RWPE1 (cell line): ENCODE measurements at regions not wholly inside any gene's neighbourhood (a gene's known extent, or its start where the extent isn't known, plus 50 kb on each side); places are given as distances from the start of the nearest gene placed in this dataset.

Experiments used
- CTCF ChIA-PET: fragments of 350-600 bp; sonication (Branson Sonifier 250); formaldehyde crosslinking; extraction: SDS; loops from one replicate; lab custom pipeline; 2021; lab: Yijun Ruan, JAX
- POLR2A ChIA-PET: fragments of 400-600 bp; formaldehyde crosslinking; extraction: SDS; loops from one replicate; lab custom pipeline; 2020; ENCODE audit warnings: antibody characterized with exemption; ENCODE audit not compliant: low non-redundant PET; lab: Yijun Ruan, JAX
- DNase-seq: peaks from one replicate; pipeline ENCODE4 v3.0.0; 2012; ENCODE audit warnings: low spot score
- H3K27ac ChIP-seq: fragments of 450-650 bp; 2 replicates; pipeline ENCODE4 v1.5.1; 2017
- TF ChIP-seq, protein P1 (sequence below): fragments of 450-650 bp; conservative IDR thresholded peaks from 2 replicates; pipeline ENCODE4 v1.5.1; 2017; ENCODE audit warnings: low read depth, mild to moderate bottlenecking

DNA sequence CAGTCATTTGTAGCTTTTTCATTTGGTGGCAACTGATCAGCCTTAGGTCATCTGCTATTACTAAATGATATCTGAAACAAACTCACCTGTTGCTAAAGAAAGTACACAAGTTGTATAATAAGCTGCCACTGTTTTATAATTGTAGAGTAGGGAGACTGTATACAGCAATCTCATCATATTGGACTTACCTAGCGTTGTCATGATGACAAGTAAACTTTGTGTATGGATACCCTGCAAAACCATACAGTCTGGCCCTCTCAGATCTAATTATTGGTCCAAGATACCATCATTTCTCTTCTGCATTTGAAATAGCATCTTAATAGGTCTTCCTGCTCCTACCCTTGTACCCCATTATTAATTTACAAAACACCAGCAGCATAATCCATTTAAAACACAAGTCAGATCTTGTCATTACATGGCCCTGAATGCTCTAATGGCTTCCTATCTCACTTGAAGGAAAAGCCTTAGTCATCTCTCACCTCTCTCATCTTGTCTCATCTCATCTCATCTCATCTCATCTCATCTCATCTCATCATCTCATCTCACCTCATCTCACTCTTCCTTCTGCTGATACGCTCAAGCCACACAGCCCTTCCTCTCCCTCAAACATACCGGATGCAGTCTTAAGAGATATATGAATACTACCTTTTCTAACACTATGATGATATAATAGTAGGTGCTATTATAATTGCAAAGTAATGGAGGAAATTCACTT lies 540.6 kb downstream of the MDFIC start:
- ChIA-PET CTCF (no interaction called here), POLR2A (no interaction called here)
- no peak for DNase-seq
- TF ChIP-seq, protein P1, sequence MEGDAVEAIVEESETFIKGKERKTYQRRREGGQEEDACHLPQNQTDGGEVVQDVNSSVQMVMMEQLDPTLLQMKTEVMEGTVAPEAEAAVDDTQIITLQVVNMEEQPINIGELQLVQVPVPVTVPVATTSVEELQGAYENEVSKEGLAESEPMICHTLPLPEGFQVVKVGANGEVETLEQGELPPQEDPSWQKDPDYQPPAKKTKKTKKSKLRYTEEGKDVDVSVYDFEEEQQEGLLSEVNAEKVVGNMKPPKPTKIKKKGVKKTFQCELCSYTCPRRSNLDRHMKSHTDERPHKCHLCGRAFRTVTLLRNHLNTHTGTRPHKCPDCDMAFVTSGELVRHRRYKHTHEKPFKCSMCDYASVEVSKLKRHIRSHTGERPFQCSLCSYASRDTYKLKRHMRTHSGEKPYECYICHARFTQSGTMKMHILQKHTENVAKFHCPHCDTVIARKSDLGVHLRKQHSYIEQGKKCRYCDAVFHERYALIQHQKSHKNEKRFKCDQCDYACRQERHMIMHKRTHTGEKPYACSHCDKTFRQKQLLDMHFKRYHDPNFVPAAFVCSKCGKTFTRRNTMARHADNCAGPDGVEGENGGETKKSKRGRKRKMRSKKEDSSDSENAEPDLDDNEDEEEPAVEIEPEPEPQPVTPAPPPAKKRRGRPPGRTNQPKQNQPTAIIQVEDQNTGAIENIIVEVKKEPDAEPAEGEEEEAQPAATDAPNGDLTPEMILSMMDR, result no peak
- no peak overlapping the region for H3K27ac ChIP-seq

DNA sequence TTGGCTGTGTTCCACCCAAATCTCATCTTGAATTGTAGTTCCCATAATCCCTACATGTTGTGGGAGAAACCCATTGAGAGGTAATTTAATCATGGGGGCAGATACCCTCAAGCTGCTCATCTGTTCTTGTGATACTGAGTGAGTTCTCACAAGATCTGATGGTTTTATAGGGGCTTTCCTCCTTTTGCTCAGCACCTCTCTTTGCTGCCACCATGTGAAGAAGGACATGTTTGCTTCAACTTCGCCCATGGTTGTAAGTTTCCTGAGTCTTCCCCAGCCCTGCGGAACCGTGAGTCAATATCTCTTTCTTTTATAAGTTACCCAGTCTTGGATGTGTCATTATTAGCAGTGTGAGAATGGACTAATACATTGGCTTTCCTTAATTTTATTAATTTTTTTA lies 527.8 kb downstream of the MDFIC start:
- CTCF ChIA-PET, result no interaction called here
- TF ChIP-seq, protein P1, result no peak

GRCh38 chr7:115447495-115447894 lies 525.6 kb downstream of the MDFIC start:
- no peak overlapping the region for H3K27ac ChIP-seq
- ChIA-PET CTCF (no interaction called here), POLR2A (no interaction called here)
- TF ChIP-seq, protein P1, result no peak
- no peak for DNase-seq

More for the DNA sequence above, 527.8 kb downstream of the MDFIC start:
- POLR2A ChIA-PET, result no interaction called here
- no peak for DNase-seq
- H3K27ac ChIP-seq, result no peak overlapping the region

DNA sequence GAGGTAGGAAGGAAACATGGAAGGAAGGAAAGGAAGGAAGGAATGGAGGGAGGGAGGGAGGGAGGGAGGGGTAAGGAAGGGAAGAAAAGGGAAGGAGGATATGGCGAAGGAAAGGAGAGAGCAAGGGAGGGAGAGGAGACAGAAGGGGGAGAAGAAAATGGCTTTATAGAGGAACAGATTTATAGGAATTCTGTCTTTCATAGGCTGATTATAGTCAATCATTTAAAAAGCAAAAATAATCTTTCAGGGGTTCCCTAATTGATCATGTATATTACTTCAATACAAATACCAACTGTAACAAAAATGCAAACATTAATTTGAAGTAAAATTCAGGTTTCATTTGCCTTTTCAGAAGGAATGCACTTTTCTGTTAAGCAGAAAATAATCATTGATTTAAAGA lies 519.1 kb downstream of the MDFIC start:
- CTCF ChIA-PET, result interaction anchor here (0.6 kb wide), 1 partner anchor 721 kb away, joined by 3 read pairs; no protein-coding TSS in a partner anchor
- POLR2A ChIA-PET, result no interaction called here
- DNase-seq, result no peak

DNA sequence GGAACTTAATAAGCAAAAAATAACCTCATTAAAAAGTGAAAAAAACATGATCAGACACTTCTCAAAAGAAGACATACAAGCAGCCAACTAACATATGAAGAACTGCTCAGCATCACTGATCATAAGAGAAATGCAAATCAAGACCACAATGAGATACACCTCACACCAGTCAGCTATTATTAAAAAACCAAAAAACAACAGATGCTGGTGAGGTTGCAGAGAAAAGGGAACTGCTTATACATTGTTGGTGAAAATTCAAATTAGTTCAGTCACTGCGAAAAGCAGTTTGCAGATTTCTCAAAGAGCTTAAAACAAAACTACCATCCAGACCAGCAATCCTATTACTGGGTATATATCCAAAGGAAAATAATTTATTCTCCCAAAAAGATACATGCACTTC lies 513.3 kb downstream of the MDFIC start:
- no peak overlapping the region for H3K27ac ChIP-seq
- ChIA-PET CTCF (interaction anchor here (0.6 kb wide), 1 partner anchor 245 kb away, joined by 10 read pairs; no protein-coding TSS in a partner anchor), POLR2A (no interaction called here)
- no peak for DNase-seq
- TF ChIP-seq, protein P1, result no peak

More for the DNA sequence above, 519.1 kb downstream of the MDFIC start:
- TF ChIP-seq, protein P1, result no peak
- no peak overlapping the region for H3K27ac ChIP-seq

- ChIA-PET CTCF (no interaction called here), POLR2A (no interaction called here)
- TF ChIP-seq, protein P1, result no peak
- H3K27ac ChIP-seq, result no peak overlapping the region
- no peak for DNase-seq
Observed at GRCh38 chr7:115429918-115430317, 508.0 kb downstream of the MDFIC start.
